Liver (tissue), 8 donors: ENCODE measurements at regions not wholly inside any gene's neighbourhood (a gene's known extent, or its start where the extent isn't known, plus 50 kb on each side); places are given as distances from the start of the nearest gene placed in this dataset.

Source experiments
- DNase-seq: peaks from one replicate; pipeline ENCODE4 v3.0.0-alpha.2; 2017; ENCODE audit warnings: low spot score
- H3K27ac ChIP-seq, 2 donors: one replicate each; pipeline ENCODE4 v1.7.0; 2013; ENCODE audit warnings: inconsistent platforms in 2 of 2, low read length in 2 of 2, control low read depth in 1 of 2, low read depth in 1 of 2, mild to moderate bottlenecking in 1 of 2
- H3K27me3 ChIP-seq, 4 donors: one replicate each; pipeline versions ENCODE4 v1.6.1 to v1.7.0; 2013; ENCODE audit warnings: low read length in 3 of 4, inconsistent platforms in 1 of 4, mild to moderate bottlenecking in 1 of 4, moderate library complexity in 1 of 4; ENCODE audit not compliant: control insufficient read depth in 4 of 4, insufficient read depth in 4 of 4
- H3K36me3 ChIP-seq, 4 donors: one replicate each; pipeline versions ENCODE4 v1.6.1 to v1.7.0; 2013; ENCODE audit warnings: low read length in 3 of 4, mild to moderate bottlenecking in 3 of 4, low read depth in 1 of 4, moderate library complexity in 1 of 4; ENCODE audit not compliant: control insufficient read depth in 4 of 4, insufficient read depth in 3 of 4
- H3K4me1 ChIP-seq, 4 donors: one replicate each; pipeline versions ENCODE4 v1.6.1 to v1.7.0; 2013; ENCODE audit warnings: low read length in 3 of 4, mild to moderate bottlenecking in 3 of 4, moderate library complexity in 1 of 4; ENCODE audit not compliant: control insufficient read depth in 4 of 4, insufficient read depth in 4 of 4
- H3K4me3 ChIP-seq, 3 donors: one replicate each; pipeline versions ENCODE4 v1.6.1 to v1.7.0; 2013; ENCODE audit warnings: low read length in 3 of 3, control low read depth in 1 of 3, low read depth in 1 of 3, mild to moderate bottlenecking in 1 of 3
- H3K9ac ChIP-seq, 2 donors: one replicate each; pipeline ENCODE4 v1.7.0; 2013; ENCODE audit warnings: low read length in 2 of 2, mild to moderate bottlenecking in 2 of 2, moderate library complexity in 2 of 2, control low read depth in 1 of 2, low read depth in 1 of 2
- H3K9me3 ChIP-seq, 4 donors: one replicate each; pipeline versions ENCODE4 v1.6.1 to v1.7.0; 2013; ENCODE audit warnings: low read length in 3 of 4; ENCODE audit not compliant: control insufficient read depth in 4 of 4
- CTCF ChIP-seq: fragments of 150-350 bp; IDR thresholded peaks from 2 replicates; pipeline ENCODE4 v1.5.1; 2017; ENCODE audit warnings: improper control_type of control experiment, low read depth, low read length; ENCODE audit not compliant: missing input control
- EGR1 ChIP-seq, 2 donors: IDR thresholded peaks; 2 replicates each; pipeline ENCODE4 v1.6.1; 2016 to 2018; ENCODE audit warnings: antibody characterized with exemption in 2 of 2, low read depth in 2 of 2
- FOXA1 ChIP-seq: IDR thresholded peaks from 2 replicates; pipeline ENCODE4 v1.6.1; 2016; ENCODE audit warnings: antibody characterized with exemption
- FOXA2 ChIP-seq: IDR thresholded peaks from 2 replicates; pipeline ENCODE4 v1.6.1; 2016; ENCODE audit warnings: antibody characterized with exemption
- GABPA ChIP-seq, 2 donors: IDR thresholded peaks in 1 of 2; conservative IDR thresholded peaks in 1 of 2; 2 replicates each; pipeline ENCODE4 v1.6.1; 2016; ENCODE audit warnings: antibody characterized with exemption in 2 of 2, mild to moderate bottlenecking in 1 of 2, moderate library complexity in 1 of 2
- HNF4A ChIP-seq, 2 donors: conservative IDR thresholded peaks; 2 replicates each; pipeline ENCODE4 v1.6.1; 2016; ENCODE audit warnings: antibody characterized with exemption in 2 of 2, mild to moderate bottlenecking in 2 of 2
- HNF4G ChIP-seq: IDR thresholded peaks from 2 replicates; pipeline ENCODE4 v1.6.1; 2016; ENCODE audit warnings: antibody characterized with exemption
- JUND ChIP-seq, 2 donors: IDR thresholded peaks; 2 replicates each; pipeline ENCODE4 v1.6.1; 2016; ENCODE audit warnings: antibody characterized with exemption in 2 of 2
- MAX ChIP-seq: IDR thresholded peaks from 2 replicates; pipeline ENCODE4 v1.6.1; 2016; ENCODE audit warnings: antibody characterized with exemption
- NR2F2 ChIP-seq: IDR thresholded peaks from 2 replicates; pipeline ENCODE4 v1.6.1; 2016; ENCODE audit warnings: antibody characterized with exemption
- RAD21 ChIP-seq, 2 donors: IDR thresholded peaks; 2 replicates each; pipeline ENCODE4 v1.6.1; 2016; ENCODE audit warnings: antibody characterized with exemption in 2 of 2, mild to moderate bottlenecking in 2 of 2
- REST ChIP-seq: IDR thresholded peaks from 2 replicates; pipeline ENCODE4 v1.6.1; 2016; ENCODE audit warnings: antibody characterized with exemption, mild to moderate bottlenecking
- RXRA ChIP-seq, 2 donors: IDR thresholded peaks; 2 replicates each; pipeline ENCODE4 v1.6.1; 2017 to 2018; ENCODE audit warnings: antibody characterized with exemption in 2 of 2, mild to moderate bottlenecking in 1 of 2
- SP1 ChIP-seq: IDR thresholded peaks from 2 replicates; pipeline ENCODE4 v1.6.1; 2018; ENCODE audit warnings: antibody characterized with exemption, mild to moderate bottlenecking
- TAF1 ChIP-seq: conservative IDR thresholded peaks from 2 replicates; pipeline ENCODE4 v1.6.1; 2016; ENCODE audit warnings: antibody characterized with exemption, mild to moderate bottlenecking
- YY1 ChIP-seq: IDR thresholded peaks from 2 replicates; pipeline ENCODE4 v1.6.1; 2016; ENCODE audit warnings: antibody characterized with exemption, mild to moderate bottlenecking
- WGBS: extraction: QIAGEN DNeasy Blood & Tissue Kit; methylation state at CpG from one replicate; pipeline ENCODE4 v1.1.7; 2013; 5-methylcytosine and 5-hydroxymethylcytosine counted together
- TF ChIP-seq, protein P1 (sequence below): IDR thresholded peaks from 2 replicates; pipeline ENCODE4 v1.6.1; 2016; ENCODE audit warnings: antibody characterized with exemption
- TF ChIP-seq, protein P2 (sequence below): IDR thresholded peaks from 2 replicates; pipeline ENCODE4 v1.6.1; 2016; ENCODE audit warnings: antibody characterized with exemption
- donor health status: healthy.
- donor health status: healthy.
- donor health status: healthy.
- donor health status: healthy.
- donor health status: healthy.

DNA sequence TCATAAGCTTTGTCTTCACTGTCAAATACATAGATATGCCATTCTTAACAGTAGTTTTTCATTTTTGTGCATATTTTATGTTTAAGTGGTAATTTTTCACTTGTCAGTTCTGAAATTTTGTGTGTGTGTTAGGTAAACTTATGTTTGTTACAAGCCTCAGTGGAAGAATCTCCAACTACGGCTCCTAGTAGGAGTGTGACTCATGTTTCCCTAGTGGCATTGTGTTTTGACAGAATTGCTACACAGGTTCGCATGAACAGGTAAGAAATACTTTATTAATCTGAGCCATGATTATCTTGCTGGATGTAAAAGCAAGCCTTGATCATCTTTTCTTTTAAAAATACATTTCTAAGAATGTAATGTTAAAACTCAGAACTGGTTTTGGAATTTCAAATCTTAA, 94.4 kb downstream of the BLTP1 start:
- Histone ChIP-seq H3K27ac (no peak overlapping the region), H3K4me1 (peaks cover 0 to 10% (median 1%) of the 10 kb centered on the region in 4 donors), H3K4me3 (no peak overlapping the region), H3K9ac (no peak overlapping the region), H3K27me3 (no peaks in the 10 kb centered on the region), H3K9me3 (no peaks in the 10 kb centered on the region), H3K36me3 (peaks cover 1 to 22% (median 7%) of the 10 kb centered on the region in 4 donors)
- TF ChIP-seq RXRA (IDR thresholded peaks at IDR 0.05): no peak
- TF ChIP-seq CTCF: no peak
- no peak for TF ChIP-seq MAX
- no peak for TF ChIP-seq FOXA1
- TF ChIP-seq GABPA (IDR thresholded peaks at IDR 0.05 in 1 of 2, conservative IDR thresholded peaks at IDR 0.05 in 1 of 2): no peak
- no peak for TF ChIP-seq NR2F2
- TF ChIP-seq, protein P1, sequence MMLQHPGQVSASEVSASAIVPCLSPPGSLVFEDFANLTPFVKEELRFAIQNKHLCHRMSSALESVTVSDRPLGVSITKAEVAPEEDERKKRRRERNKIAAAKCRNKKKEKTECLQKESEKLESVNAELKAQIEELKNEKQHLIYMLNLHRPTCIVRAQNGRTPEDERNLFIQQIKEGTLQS: no peak
- no peak for TF ChIP-seq JUND (IDR thresholded peaks at IDR 0.05)
- TF ChIP-seq YY1: no peak
- TF ChIP-seq REST: no peak
- no peak for TF ChIP-seq HNF4G
- TF ChIP-seq SP1: no peak
- TF ChIP-seq TAF1: no peak
- no peak for TF ChIP-seq EGR1 (IDR thresholded peaks at IDR 0.05; ENCODE audit: low read depth in 2 of 2)
- no peak for TF ChIP-seq FOXA2
- TF ChIP-seq HNF4A (conservative IDR thresholded peaks at IDR 0.05): no peak
- TF ChIP-seq, protein P2, sequence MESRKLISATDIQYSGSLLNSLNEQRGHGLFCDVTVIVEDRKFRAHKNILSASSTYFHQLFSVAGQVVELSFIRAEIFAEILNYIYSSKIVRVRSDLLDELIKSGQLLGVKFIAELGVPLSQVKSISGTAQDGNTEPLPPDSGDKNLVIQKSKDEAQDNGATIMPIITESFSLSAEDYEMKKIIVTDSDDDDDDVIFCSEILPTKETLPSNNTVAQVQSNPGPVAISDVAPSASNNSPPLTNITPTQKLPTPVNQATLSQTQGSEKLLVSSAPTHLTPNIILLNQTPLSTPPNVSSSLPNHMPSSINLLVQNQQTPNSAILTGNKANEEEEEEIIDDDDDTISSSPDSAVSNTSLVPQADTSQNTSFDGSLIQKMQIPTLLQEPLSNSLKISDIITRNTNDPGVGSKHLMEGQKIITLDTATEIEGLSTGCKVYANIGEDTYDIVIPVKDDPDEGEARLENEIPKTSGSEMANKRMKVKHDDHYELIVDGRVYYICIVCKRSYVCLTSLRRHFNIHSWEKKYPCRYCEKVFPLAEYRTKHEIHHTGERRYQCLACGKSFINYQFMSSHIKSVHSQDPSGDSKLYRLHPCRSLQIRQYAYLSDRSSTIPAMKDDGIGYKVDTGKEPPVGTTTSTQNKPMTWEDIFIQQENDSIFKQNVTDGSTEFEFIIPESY: no peak
- no peak for TF ChIP-seq RAD21 (IDR thresholded peaks at IDR 0.05)
- no peak for DNase-seq
- WGBS: 95% methylated on average over 2 of the region's 2 CpGs
